GM23338 (cell line): ENCODE measurements at regions not wholly inside any gene's neighbourhood (a gene's known extent, or its start where the extent isn't known, plus 50 kb on each side); places are given as distances from the start of the nearest gene placed in this dataset.
A peak's percentile ranks its signal among the peaks of the same experiment; 100 is the strongest.

Experiments used
- ATAC-seq: fragments of 200-7000 bp; cut with Tn5 transposase; 3 replicates; pipeline ENCODE4 v1.9.1; 2020
- DNase-seq: peaks from one replicate; pipeline ENCODE4 v3.0.0-alpha.2; 2015; ENCODE audit warnings: low spot score
- H2AFZ ChIP-seq: fragments of 200-600 bp; sonication (generic); 2 replicates; pipeline ENCODE4 v1.8.0; 2016; ENCODE audit warnings: antibody characterized with exemption, mild to moderate bottlenecking, moderate library complexity
- H3F3A ChIP-seq: fragments of 200-600 bp; sonication (generic); replicated peaks from 2 replicates; pipeline ENCODE4 v1.8.0; 2017; ENCODE audit warnings: antibody characterized with exemption, mixed run types, low read depth
- H3K27ac ChIP-seq: fragments of 200-600 bp; sonication (generic); 2 replicates; pipeline ENCODE4 v1.6.1; 2016; ENCODE audit warnings: low read depth
- H3K27me3 ChIP-seq: fragments of 200-600 bp; sonication (generic); 2 replicates; pipeline ENCODE4 v1.8.0; 2016; ENCODE audit warnings: mild to moderate bottlenecking, mixed run types, moderate library complexity; ENCODE audit not compliant: insufficient read depth
- H3K36me3 ChIP-seq: fragments of 200-600 bp; sonication (generic); 2 replicates; pipeline ENCODE4 v1.8.0; 2016; ENCODE audit warnings: mild to moderate bottlenecking; ENCODE audit not compliant: insufficient read depth
- H3K4me1 ChIP-seq: fragments of 200-600 bp; sonication (generic); 2 replicates; pipeline ENCODE4 v1.8.0; 2016; ENCODE audit warnings: mild to moderate bottlenecking, moderate library complexity; ENCODE audit not compliant: insufficient read depth
- H3K4me2 ChIP-seq: fragments of 200-600 bp; sonication (generic); 2 replicates; pipeline ENCODE4 v1.7.1; 2017; ENCODE audit warnings: mixed run types
- H3K4me3 ChIP-seq: fragments of 200-600 bp; sonication (generic); 2 replicates; pipeline ENCODE4 v1.6.1; 2016; ENCODE audit warnings: mixed run types
- H3K79me2 ChIP-seq: fragments of 200-600 bp; sonication (generic); replicated peaks from 2 replicates; pipeline ENCODE4 v1.8.0; 2017; ENCODE audit warnings: mild to moderate bottlenecking; ENCODE audit not compliant: insufficient read depth
- H3K9me2 ChIP-seq: fragments of 200-600 bp; sonication (generic); 2 replicates; pipeline ENCODE4 v1.8.0; 2017; ENCODE audit not compliant: insufficient read depth
- H4K20me1 ChIP-seq: fragments of 200-600 bp; sonication (generic); replicated peaks from 2 replicates; pipeline ENCODE4 v1.8.0; 2017; ENCODE audit warnings: mild to moderate bottlenecking; ENCODE audit not compliant: insufficient read depth
- H3K27ac Mint-ChIP-seq: 2 replicates; pipeline ENCODE4 v1.8.0; 2020; ENCODE audit warnings: inconsistent platforms, mild to moderate bottlenecking, moderate library complexity, mixed read lengths
- H3K27me3 Mint-ChIP-seq: 3 replicates; pipeline ENCODE4 v1.8.0; 2022; ENCODE audit warnings: low read depth, mild to moderate bottlenecking, moderate library complexity, mixed read lengths, inconsistent platforms; ENCODE audit not compliant: insufficient read depth, poor library complexity
- H3K36me3 Mint-ChIP-seq: 3 replicates; pipeline ENCODE4 v1.8.0; 2021; ENCODE audit warnings: low read depth, mild to moderate bottlenecking, inconsistent platforms, moderate library complexity, mixed read lengths
- H3K4me1 Mint-ChIP-seq: 3 replicates; pipeline ENCODE4 v1.8.0; 2020; ENCODE audit warnings: mild to moderate bottlenecking, inconsistent platforms, mixed read lengths
- H3K4me3 Mint-ChIP-seq: 3 replicates; pipeline ENCODE4 v1.8.0; 2021; ENCODE audit warnings: moderate library complexity, mild to moderate bottlenecking, inconsistent platforms, mixed read lengths
- H3K9me3 Mint-ChIP-seq: 3 replicates; pipeline ENCODE4 v1.8.0; 2020; ENCODE audit warnings: moderate library complexity, mild to moderate bottlenecking, inconsistent platforms, mixed read lengths
- CREB1 ChIP-seq: fragments of 250-450 bp; sonication (Bioruptor Pico); IDR thresholded peaks from 2 replicates; pipeline ENCODE4 v1.5.0; 2020; ENCODE audit warnings: low read depth, mild to moderate bottlenecking, moderate library complexity
- EZH2phosphoT487 ChIP-seq: fragments of 200-600 bp; sonication (generic); IDR thresholded peaks from one replicate; pipeline ENCODE4 v1.8.1; 2018; ENCODE audit warnings: antibody characterized with exemption; ENCODE audit not compliant: unreplicated experiment
- JUNB ChIP-seq: IDR thresholded peaks from one replicate; pipeline ENCODE4 v1.6.1; 2016; ENCODE audit warnings: antibody characterized with exemption; ENCODE audit not compliant: unreplicated experiment
- NANOG ChIP-seq: IDR thresholded peaks from 2 replicates; pipeline ENCODE4 v1.6.1; 2016; ENCODE audit warnings: antibody characterized with exemption, borderline replicate concordance
- POLR2AphosphoS5 ChIP-seq: IDR thresholded peaks from 2 replicates; pipeline ENCODE4 v1.6.1; 2016; ENCODE audit warnings: antibody characterized with exemption, low read depth
- ZNF114 ChIP-seq: fragments of 250-450 bp; sonication (Bioruptor Pico); IDR thresholded peaks from 2 replicates; pipeline ENCODE4 v1.5.0; 2020; ENCODE audit warnings: mild to moderate bottlenecking, moderate library complexity
- ZNF331 ChIP-seq: fragments of 250-450 bp; sonication (Bioruptor Pico); IDR thresholded peaks from 2 replicates; pipeline ENCODE4 v1.5.0; 2020; ENCODE audit warnings: low read depth, mild to moderate bottlenecking, moderate library complexity
- TF ChIP-seq, protein P1 (sequence below): IDR thresholded peaks from one replicate; pipeline ENCODE4 v1.6.1; 2018; ENCODE audit warnings: antibody characterized with exemption; ENCODE audit not compliant: unreplicated experiment
- TF ChIP-seq, protein P2 (sequence below), 2 experiments: fragments of 200-600 bp in 1 of 2; sonication (generic) in 1 of 2; conservative IDR thresholded peaks; 2 replicates each; pipeline versions ENCODE4 v1.5.1 to v1.6.1; 2016 to 2017; ENCODE audit warnings: antibody characterized with exemption in 2 of 2, low read depth in 2 of 2, mild to moderate bottlenecking in 2 of 2, moderate library complexity in 1 of 2
- TF ChIP-seq, protein P3 (sequence below): fragments of 250-450 bp; sonication (Bioruptor Pico); IDR thresholded peaks from 2 replicates; pipeline ENCODE4 v1.5.0; 2020; ENCODE audit warnings: mild to moderate bottlenecking, moderate library complexity

DNA sequence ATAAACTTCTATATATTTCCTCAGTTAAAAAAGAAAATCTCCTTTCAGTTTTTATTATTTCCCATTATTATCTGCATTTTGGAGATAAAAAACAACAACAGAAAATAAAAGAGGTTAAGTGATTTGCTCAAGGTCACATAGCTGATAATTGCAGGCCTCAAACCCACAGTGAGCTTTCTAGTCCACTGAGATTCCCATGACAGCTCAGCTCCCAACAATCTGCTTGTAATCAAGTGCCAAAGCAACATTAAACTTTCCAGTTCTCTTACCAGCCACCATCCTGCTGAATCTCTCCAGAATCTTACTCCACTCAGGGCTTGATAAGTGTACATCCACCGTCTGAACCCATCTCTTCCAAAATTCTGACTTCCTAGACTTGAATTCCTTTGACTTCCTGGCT is 318.2 kb upstream of the SEMA6D start (continued):
- TF ChIP-seq, protein P1, sequence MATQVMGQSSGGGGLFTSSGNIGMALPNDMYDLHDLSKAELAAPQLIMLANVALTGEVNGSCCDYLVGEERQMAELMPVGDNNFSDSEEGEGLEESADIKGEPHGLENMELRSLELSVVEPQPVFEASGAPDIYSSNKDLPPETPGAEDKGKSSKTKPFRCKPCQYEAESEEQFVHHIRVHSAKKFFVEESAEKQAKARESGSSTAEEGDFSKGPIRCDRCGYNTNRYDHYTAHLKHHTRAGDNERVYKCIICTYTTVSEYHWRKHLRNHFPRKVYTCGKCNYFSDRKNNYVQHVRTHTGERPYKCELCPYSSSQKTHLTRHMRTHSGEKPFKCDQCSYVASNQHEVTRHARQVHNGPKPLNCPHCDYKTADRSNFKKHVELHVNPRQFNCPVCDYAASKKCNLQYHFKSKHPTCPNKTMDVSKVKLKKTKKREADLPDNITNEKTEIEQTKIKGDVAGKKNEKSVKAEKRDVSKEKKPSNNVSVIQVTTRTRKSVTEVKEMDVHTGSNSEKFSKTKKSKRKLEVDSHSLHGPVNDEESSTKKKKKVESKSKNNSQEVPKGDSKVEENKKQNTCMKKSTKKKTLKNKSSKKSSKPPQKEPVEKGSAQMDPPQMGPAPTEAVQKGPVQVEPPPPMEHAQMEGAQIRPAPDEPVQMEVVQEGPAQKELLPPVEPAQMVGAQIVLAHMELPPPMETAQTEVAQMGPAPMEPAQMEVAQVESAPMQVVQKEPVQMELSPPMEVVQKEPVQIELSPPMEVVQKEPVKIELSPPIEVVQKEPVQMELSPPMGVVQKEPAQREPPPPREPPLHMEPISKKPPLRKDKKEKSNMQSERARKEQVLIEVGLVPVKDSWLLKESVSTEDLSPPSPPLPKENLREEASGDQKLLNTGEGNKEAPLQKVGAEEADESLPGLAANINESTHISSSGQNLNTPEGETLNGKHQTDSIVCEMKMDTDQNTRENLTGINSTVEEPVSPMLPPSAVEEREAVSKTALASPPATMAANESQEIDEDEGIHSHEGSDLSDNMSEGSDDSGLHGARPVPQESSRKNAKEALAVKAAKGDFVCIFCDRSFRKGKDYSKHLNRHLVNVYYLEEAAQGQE, result no peak
- TF ChIP-seq ZNF331 (CRISPR knock-in tag) (no peak), NANOG (no peak)
- TF ChIP-seq, protein P2, sequence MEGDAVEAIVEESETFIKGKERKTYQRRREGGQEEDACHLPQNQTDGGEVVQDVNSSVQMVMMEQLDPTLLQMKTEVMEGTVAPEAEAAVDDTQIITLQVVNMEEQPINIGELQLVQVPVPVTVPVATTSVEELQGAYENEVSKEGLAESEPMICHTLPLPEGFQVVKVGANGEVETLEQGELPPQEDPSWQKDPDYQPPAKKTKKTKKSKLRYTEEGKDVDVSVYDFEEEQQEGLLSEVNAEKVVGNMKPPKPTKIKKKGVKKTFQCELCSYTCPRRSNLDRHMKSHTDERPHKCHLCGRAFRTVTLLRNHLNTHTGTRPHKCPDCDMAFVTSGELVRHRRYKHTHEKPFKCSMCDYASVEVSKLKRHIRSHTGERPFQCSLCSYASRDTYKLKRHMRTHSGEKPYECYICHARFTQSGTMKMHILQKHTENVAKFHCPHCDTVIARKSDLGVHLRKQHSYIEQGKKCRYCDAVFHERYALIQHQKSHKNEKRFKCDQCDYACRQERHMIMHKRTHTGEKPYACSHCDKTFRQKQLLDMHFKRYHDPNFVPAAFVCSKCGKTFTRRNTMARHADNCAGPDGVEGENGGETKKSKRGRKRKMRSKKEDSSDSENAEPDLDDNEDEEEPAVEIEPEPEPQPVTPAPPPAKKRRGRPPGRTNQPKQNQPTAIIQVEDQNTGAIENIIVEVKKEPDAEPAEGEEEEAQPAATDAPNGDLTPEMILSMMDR (conservative IDR thresholded peaks at IDR 0.05; ENCODE audit: low read depth in 2 of 2), result no peak

DNA sequence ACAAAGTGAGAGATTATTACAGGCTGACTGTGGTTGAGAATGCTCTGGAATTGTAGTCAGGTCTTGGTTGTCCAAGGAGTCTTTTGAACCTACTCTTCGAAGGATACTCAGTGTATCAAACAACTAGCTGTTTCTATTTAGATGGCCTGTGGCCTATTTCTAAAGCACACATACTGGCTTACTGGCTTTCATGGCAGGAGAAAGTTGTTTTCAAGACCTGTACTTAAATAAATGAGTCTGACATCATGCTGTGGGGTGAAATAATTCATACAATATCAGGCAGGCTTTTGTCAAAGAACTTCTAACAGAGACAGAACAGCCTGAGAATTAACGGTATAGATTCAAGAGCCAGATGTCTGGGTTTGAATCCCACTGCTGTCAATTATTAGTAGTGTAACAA is 316.7 kb upstream of the SEMA6D start:
- Mint-ChIP-seq H3K27ac (no peak overlapping the region), H3K27me3 (peaks cover 5% of the 10 kb centered on the region), H3K4me3 (no peak overlapping the region), H3K4me1 (peaks cover 13% of the 10 kb centered on the region), H3K9me3 (no peaks in the 10 kb centered on the region; the same call in 2 of the 3 replicates), H3K36me3 (no peaks in the 10 kb centered on the region)
- Histone ChIP-seq H3F3A (no peaks in the 10 kb centered on the region), H3K4me1 (peaks cover 3% of the 10 kb centered on the region), H3K4me2 (no peak overlapping the region), H3K4me3 (no peak overlapping the region), H3K27ac (no peak overlapping the region), H3K9me2 (0 out of 2 replicates have a peak, but pooled peaks cover 4% of the 10 kb centered on the region), H3K79me2 (no peaks in the 10 kb centered on the region), H3K27me3 (no peaks in the 10 kb centered on the region), H2AFZ (0 out of 2 replicates have a peak overlapping the region, but pooled peaks have one; percentile 14), H3K36me3 (no peaks in the 10 kb centered on the region), H4K20me1 (no peaks in the 10 kb centered on the region)
- DNase-seq (no peak), ATAC-seq (no peak)
- TF ChIP-seq JUNB, result no peak
- no peak for TF ChIP-seq EZH2phosphoT487
- TF ChIP-seq CREB1, result no peak
- no peak for TF ChIP-seq NANOG
- TF ChIP-seq, protein P3, sequence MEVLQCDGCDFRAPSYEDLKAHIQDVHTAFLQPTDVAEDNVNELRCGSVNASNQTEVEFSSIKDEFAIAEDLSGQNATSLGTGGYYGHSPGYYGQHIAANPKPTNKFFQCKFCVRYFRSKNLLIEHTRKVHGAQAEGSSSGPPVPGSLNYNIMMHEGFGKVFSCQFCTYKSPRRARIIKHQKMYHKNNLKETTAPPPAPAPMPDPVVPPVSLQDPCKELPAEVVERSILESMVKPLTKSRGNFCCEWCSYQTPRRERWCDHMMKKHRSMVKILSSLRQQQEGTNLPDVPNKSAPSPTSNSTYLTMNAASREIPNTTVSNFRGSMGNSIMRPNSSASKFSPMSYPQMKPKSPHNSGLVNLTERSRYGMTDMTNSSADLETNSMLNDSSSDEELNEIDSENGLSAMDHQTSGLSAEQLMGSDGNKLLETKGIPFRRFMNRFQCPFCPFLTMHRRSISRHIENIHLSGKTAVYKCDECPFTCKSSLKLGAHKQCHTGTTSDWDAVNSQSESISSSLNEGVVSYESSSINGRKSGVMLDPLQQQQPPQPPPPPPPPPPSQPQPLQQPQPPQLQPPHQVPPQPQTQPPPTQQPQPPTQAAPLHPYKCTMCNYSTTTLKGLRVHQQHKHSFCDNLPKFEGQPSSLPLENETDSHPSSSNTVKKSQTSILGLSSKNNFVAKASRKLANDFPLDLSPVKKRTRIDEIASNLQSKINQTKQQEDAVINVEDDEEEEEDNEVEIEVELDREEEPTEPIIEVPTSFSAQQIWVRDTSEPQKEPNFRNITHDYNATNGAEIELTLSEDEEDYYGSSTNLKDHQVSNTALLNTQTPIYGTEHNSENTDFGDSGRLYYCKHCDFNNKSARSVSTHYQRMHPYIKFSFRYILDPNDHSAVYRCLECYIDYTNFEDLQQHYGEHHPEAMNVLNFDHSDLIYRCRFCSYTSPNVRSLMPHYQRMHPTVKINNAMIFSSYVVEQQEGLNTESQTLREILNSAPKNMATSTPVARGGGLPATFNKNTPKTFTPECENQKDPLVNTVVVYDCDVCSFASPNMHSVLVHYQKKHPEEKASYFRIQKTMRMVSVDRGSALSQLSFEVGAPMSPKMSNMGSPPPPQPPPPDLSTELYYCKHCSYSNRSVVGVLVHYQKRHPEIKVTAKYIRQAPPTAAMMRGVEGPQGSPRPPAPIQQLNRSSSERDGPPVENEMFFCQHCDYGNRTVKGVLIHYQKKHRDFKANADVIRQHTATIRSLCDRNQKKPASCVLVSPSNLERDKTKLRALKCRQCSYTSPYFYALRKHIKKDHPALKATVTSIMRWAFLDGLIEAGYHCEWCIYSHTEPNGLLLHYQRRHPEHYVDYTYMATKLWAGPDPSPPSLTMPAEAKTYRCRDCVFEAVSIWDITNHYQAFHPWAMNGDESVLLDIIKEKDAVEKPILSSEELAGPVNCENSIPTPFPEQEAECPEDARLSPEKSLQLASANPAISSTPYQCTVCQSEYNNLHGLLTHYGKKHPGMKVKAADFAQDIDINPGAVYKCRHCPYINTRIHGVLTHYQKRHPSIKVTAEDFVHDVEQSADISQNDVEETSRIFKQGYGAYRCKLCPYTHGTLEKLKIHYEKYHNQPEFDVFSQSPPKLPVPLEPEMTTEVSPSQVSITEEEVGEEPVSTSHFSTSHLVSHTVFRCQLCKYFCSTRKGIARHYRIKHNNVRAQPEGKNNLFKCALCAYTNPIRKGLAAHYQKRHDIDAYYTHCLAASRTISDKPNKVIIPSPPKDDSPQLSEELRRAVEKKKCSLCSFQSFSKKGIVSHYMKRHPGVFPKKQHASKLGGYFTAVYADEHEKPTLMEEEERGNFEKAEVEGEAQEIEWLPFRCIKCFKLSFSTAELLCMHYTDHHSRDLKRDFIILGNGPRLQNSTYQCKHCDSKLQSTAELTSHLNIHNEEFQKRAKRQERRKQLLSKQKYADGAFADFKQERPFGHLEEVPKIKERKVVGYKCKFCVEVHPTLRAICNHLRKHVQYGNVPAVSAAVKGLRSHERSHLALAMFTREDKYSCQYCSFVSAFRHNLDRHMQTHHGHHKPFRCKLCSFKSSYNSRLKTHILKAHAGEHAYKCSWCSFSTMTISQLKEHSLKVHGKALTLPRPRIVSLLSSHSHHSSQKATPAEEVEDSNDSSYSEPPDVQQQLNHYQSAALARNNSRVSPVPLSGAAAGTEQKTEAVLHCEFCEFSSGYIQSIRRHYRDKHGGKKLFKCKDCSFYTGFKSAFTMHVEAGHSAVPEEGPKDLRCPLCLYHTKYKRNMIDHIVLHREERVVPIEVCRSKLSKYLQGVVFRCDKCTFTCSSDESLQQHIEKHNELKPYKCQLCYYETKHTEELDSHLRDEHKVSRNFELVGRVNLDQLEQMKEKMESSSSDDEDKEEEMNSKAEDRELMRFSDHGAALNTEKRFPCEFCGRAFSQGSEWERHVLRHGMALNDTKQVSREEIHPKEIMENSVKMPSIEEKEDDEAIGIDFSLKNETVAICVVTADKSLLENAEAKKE (CRISPR knock-in tag), result no peak
- no peak for TF ChIP-seq POLR2AphosphoS5
- no peak for TF ChIP-seq ZNF331 (CRISPR knock-in tag)
- TF ChIP-seq, protein P1, result no peak
- no peak for TF ChIP-seq ZNF114 (CRISPR knock-in tag)
